ENCODE measurements at regions not wholly inside any gene's neighbourhood (a gene's known extent, or its start where the extent isn't known, plus 50 kb on each side); places are given as distances from the start of the nearest gene placed in this dataset.

GRCh38 chr2:129768036-129768386 is 211.5 kb upstream of the RAB6C start:
- DNase-seq (ENCODE audit: low read depth) = no peak

- no peak for DNase-seq (ENCODE audit: low read depth)
Measured at GRCh38 chr2:129768485-129769184, 210.8 kb upstream of the RAB6C start.

- no peak for DNase-seq (ENCODE audit: low read depth)
Measured at GRCh38 chr2:129769185-129769991, 210.1 kb upstream of the RAB6C start.

GRCh38 chr2:129771418-129772189 is 207.9 kb upstream of the RAB6C start:
- DNase-seq (ENCODE audit: low read depth) = no peak

- DNase-seq (ENCODE audit: low read depth) = no peak
Measured at GRCh38 chr2:129772190-129772579, 207.3 kb upstream of the RAB6C start.

- no peak for DNase-seq (ENCODE audit: low read depth)
Measured at GRCh38 chr2:129775952-129776653, 203.4 kb upstream of the RAB6C start.

GRCh38 chr2:129777146-129777545 is 202.3 kb upstream of the RAB6C start:
- no peak for DNase-seq (ENCODE audit: low read depth)

- no peak for DNase-seq (ENCODE audit: low read depth)
Measured at GRCh38 chr2:129777762-129778583, 201.5 kb upstream of the RAB6C start.

GRCh38 chr2:129778584-129778877 is 200.9 kb upstream of the RAB6C start:
- no peak for DNase-seq (ENCODE audit: low read depth)

- DNase-seq (ENCODE audit: low read depth) = no peak
Measured at GRCh38 chr2:129779783-129780182, 199.7 kb upstream of the RAB6C start.

GRCh38 chr2:129780316-129781270 is 198.9 kb upstream of the RAB6C start:
- DNase-seq (ENCODE audit: low read depth) = no peak

- DNase-seq (ENCODE audit: low read depth) = no peak
Measured at GRCh38 chr2:129781749-129782632, 197.5 kb upstream of the RAB6C start.

- no peak for DNase-seq (ENCODE audit: low read depth)
Measured at GRCh38 chr2:129782633-129782990, 196.9 kb upstream of the RAB6C start.

GRCh38 chr2:129784486-129784885 is 195.0 kb upstream of the RAB6C start:
- no peak for DNase-seq (ENCODE audit: low read depth)

GRCh38 chr2:129791712-129792111 is 187.8 kb upstream of the RAB6C start:
- no peak for DNase-seq (ENCODE audit: low read depth)

GRCh38 chr2:129793431-129793902 is 186.0 kb upstream of the RAB6C start:
- no peak for DNase-seq (ENCODE audit: low read depth)

- DNase-seq (ENCODE audit: low read depth) = no peak
Measured at GRCh38 chr2:129794116-129794515, 185.3 kb upstream of the RAB6C start.

- no peak for DNase-seq (ENCODE audit: low read depth)
Measured at GRCh38 chr2:129794540-129794939, 184.9 kb upstream of the RAB6C start.

- DNase-seq (ENCODE audit: low read depth) = no peak
Measured at GRCh38 chr2:129796225-129796624, 183.2 kb upstream of the RAB6C start.
